SK-N-SH treated with all-trans-retinoic acid at 6 μM for 48 hours (cell line): ENCODE measurements at regions not wholly inside any gene's neighbourhood (a gene's known extent, or its start where the extent isn't known, plus 50 kb on each side); places are given as distances from the start of the nearest gene placed in this dataset.

Experiments used
- ARNTL ChIP-seq: fragments of 450-650 bp; formaldehyde crosslinking; IDR thresholded peaks from 2 replicates; pipeline ENCODE4 v1.5.0; 2020; ENCODE audit warnings: low read depth, mild to moderate bottlenecking, moderate library complexity, borderline replicate concordance
- CREB5 ChIP-seq: fragments of 250-450 bp; sonication (Bioruptor Pico); IDR thresholded peaks from 2 replicates; pipeline ENCODE4 v1.5.1; 2020; ENCODE audit warnings: low read depth, mild to moderate bottlenecking, moderate library complexity
- GLIS3 ChIP-seq: fragments of 250-450 bp; sonication (Bioruptor Pico); IDR thresholded peaks from 2 replicates; pipeline ENCODE4 v1.5.0; 2020; ENCODE audit warnings: mild to moderate bottlenecking, moderate library complexity
- POU6F1 ChIP-seq: fragments of 250-450 bp; sonication (Bioruptor Pico); IDR thresholded peaks from 2 replicates; pipeline ENCODE4 v1.8.0; 2021; ENCODE audit warnings: low read depth, mild to moderate bottlenecking, moderate library complexity, borderline replicate concordance
- PPARA ChIP-seq: fragments of 250-450 bp; sonication (Bioruptor Pico); IDR thresholded peaks from 2 replicates; pipeline ENCODE4 v1.5.0; 2020; ENCODE audit warnings: mild to moderate bottlenecking, borderline replicate concordance
- RARB ChIP-seq: fragments of 250-450 bp; sonication (Bioruptor Pico); IDR thresholded peaks from 2 replicates; pipeline ENCODE4 v1.8.0; 2021; ENCODE audit warnings: mild to moderate bottlenecking, moderate library complexity
- TCF4 ChIP-seq: fragments of 250-450 bp; sonication (Bioruptor Pico); IDR thresholded peaks from 2 replicates; pipeline ENCODE4 v1.8.0; 2021; ENCODE audit warnings: mild to moderate bottlenecking, moderate library complexity, borderline replicate concordance
- TOX ChIP-seq: fragments of 250-450 bp; sonication (Bioruptor Pico); IDR thresholded peaks from 2 replicates; pipeline ENCODE4 v1.8.0; 2021; ENCODE audit warnings: mild to moderate bottlenecking, moderate library complexity, borderline replicate concordance
- TSHZ2 ChIP-seq: fragments of 250-450 bp; sonication (Bioruptor Pico); IDR thresholded peaks from 2 replicates; pipeline ENCODE4 v1.5.0; 2020; ENCODE audit warnings: mild to moderate bottlenecking, moderate library complexity
- ZC3H10 ChIP-seq: fragments of 250-450 bp; sonication (Bioruptor Pico); IDR thresholded peaks from 2 replicates; pipeline ENCODE4 v1.5.1; 2021; ENCODE audit warnings: mild to moderate bottlenecking, moderate library complexity
- ZFP3 ChIP-seq: fragments of 250-450 bp; sonication (Bioruptor Pico); IDR thresholded peaks from 2 replicates; pipeline ENCODE4 v1.5.0; 2020; ENCODE audit warnings: mild to moderate bottlenecking, moderate library complexity
- ZFP30 ChIP-seq: fragments of 450-650 bp; formaldehyde crosslinking; IDR thresholded peaks from 2 replicates; pipeline ENCODE4 v1.5.0; 2022; ENCODE audit warnings: mild to moderate bottlenecking, moderate library complexity
- ZNF565 ChIP-seq: fragments of 450-650 bp; formaldehyde crosslinking; conservative IDR thresholded peaks from 2 replicates; pipeline ENCODE4 v1.5.0; 2020; ENCODE audit warnings: low read depth, mild to moderate bottlenecking, moderate library complexity

GRCh38 chr17:74148901-74149596, 54.4 kb upstream of the RPL38 start:
- TF ChIP-seq ZNF565 (CRISPR knock-in tag), result no peak
- no peak for TF ChIP-seq RARB (CRISPR knock-in tag)
- TF ChIP-seq ZFP3 (CRISPR knock-in tag), result no peak
- no peak for TF ChIP-seq ZFP30
- no peak for TF ChIP-seq ZC3H10 (CRISPR knock-in tag)
- no peak for TF ChIP-seq TSHZ2
- no peak for TF ChIP-seq CREB5 (CRISPR knock-in tag)
- TF ChIP-seq PPARA (CRISPR knock-in tag), result no peak
- TF ChIP-seq ARNTL (CRISPR knock-in tag), result no peak
- TF ChIP-seq GLIS3 (CRISPR knock-in tag), result no peak
- TF ChIP-seq POU6F1 (CRISPR knock-in tag), result no peak
- TF ChIP-seq TOX (CRISPR knock-in tag), result no peak
- no peak for TF ChIP-seq TCF4 (CRISPR knock-in tag)
